Colonic mucosa (tissue), 4 donors: ENCODE measurements at regions not wholly inside any gene's neighbourhood (a gene's known extent, or its start where the extent isn't known, plus 50 kb on each side); places are given as distances from the start of the nearest gene placed in this dataset.

Experiments
- DNase-seq: peaks from one replicate; pipeline ENCODE4 v3.0.0-alpha.2; 2020
- H3K27ac ChIP-seq: fragments of 200-600 bp; one replicate; pipeline ENCODE4 v1.8.0; 2021
- H3K27me3 ChIP-seq: fragments of 200-600 bp; one replicate; pipeline ENCODE4 v1.8.0; 2021
- H3K36me3 ChIP-seq: fragments of 200-600 bp; one replicate; pipeline ENCODE4 v1.8.0; 2021
- H3K4me1 ChIP-seq: fragments of 200-600 bp; one replicate; pipeline ENCODE4 v1.8.0; 2021; ENCODE audit warnings: mild to moderate bottlenecking
- H3K4me3 ChIP-seq: fragments of 200-600 bp; one replicate; pipeline ENCODE4 v1.8.0; 2021
- H3K9ac ChIP-seq, 2 donors: one replicate each; pipeline ENCODE4 v1.7.0; 2013; ENCODE audit warnings: control low read depth in 2 of 2, low read depth in 2 of 2, low read length in 2 of 2
- H3K9me3 ChIP-seq: fragments of 200-600 bp; one replicate; pipeline ENCODE4 v1.8.0; 2021
- intact Hi-C: fragments of 100-400 bp; cut with DNase I; formaldehyde crosslinking; loops from one replicate; pipeline ENCODE4 v1.14.1; 2022
- TF ChIP-seq, protein P1 (sequence below): fragments of 200-600 bp; IDR thresholded peaks from one replicate; pipeline ENCODE4 v1.8.0; 2022; ENCODE audit warnings: antibody characterized with exemption, mild to moderate bottlenecking
- donor health status: healthy.
- donor health status: DM: no; HTN: no; CAD: no.
- donor health status: DM: no; HTN: no; CAD: no.

DNA sequence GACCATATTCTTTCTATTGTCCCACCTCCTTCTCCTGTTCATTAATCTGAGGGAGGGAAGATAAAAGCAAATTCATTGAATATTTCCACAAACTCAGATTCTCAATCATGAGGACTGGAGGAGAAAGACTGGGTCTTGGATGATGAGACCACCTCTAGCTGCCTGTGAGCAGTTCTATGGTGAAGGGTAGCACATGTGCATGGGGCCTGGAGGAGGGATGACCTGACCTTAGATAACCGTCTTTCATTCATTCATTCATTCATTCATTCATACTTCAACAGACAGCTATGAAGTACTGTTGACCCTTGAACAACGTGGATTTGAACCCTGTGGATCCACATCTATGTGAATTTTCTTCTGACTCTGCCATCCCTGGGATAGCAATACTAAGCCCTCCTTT lies 68.4 kb downstream of the MED10 start:
- H3K9ac ChIP-seq = no peak overlapping the region
- H3K4me3 ChIP-seq = no peak overlapping the region
- H3K36me3 ChIP-seq = no peaks in the 10 kb centered on the region
- no peak for DNase-seq
- H3K27ac ChIP-seq = no peak overlapping the region
- H3K27me3 ChIP-seq = no peaks in the 10 kb centered on the region
- intact Hi-C loops = no loop called here
- no peaks in the 10 kb centered on the region for H3K9me3 ChIP-seq
- no peaks in the 10 kb centered on the region for H3K4me1 ChIP-seq
- TF ChIP-seq, protein P1, sequence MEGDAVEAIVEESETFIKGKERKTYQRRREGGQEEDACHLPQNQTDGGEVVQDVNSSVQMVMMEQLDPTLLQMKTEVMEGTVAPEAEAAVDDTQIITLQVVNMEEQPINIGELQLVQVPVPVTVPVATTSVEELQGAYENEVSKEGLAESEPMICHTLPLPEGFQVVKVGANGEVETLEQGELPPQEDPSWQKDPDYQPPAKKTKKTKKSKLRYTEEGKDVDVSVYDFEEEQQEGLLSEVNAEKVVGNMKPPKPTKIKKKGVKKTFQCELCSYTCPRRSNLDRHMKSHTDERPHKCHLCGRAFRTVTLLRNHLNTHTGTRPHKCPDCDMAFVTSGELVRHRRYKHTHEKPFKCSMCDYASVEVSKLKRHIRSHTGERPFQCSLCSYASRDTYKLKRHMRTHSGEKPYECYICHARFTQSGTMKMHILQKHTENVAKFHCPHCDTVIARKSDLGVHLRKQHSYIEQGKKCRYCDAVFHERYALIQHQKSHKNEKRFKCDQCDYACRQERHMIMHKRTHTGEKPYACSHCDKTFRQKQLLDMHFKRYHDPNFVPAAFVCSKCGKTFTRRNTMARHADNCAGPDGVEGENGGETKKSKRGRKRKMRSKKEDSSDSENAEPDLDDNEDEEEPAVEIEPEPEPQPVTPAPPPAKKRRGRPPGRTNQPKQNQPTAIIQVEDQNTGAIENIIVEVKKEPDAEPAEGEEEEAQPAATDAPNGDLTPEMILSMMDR = no peak

DNA sequence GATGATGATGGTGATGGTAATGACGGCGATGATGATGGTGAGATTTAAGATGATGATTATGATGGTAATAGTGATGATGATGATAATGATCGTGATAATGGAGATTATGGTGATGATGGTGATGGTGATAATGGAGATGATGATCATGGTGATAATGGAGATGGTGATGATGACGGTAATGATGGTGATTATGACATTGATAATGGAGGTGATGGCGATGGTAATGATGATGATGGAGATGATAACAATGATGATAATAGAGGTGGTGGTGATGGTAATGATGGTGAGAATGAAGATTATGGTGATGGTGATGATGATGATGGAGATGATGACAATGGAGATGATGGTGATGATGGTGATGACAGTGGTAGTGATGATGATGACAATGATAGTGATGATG lies 69.7 kb downstream of the MED10 start:
- no peak overlapping the region for H3K27ac ChIP-seq
- H3K27me3 ChIP-seq = no peaks in the 10 kb centered on the region
- no peaks in the 10 kb centered on the region for H3K9me3 ChIP-seq
- no peaks in the 10 kb centered on the region for H3K36me3 ChIP-seq
- intact Hi-C loops = no loop called here
- H3K9ac ChIP-seq = no peak overlapping the region
- TF ChIP-seq, protein P1 = no peak
- H3K4me1 ChIP-seq = no peaks in the 10 kb centered on the region
- no peak for DNase-seq
- no peak overlapping the region for H3K4me3 ChIP-seq

DNA sequence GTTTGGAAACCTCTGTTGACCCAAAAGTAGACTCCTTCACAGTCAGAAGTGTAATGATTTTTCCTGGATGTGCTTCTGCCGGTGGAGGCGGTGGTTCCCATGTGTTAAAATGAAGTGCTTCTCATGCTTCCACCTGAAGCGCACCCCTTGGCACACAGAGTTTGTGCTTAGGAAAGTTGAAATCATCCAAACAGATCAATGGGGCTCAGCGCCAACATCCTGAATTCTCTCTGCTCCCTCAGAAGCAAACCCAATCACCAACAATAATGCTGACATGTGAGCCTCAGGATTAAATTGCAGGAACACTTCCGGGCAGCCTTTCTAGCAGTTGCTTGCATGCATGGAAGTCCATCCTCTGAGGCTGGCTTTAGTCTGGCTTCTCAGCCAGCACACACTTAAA lies 71.0 kb downstream of the MED10 start:
- no peaks in the 10 kb centered on the region for H3K4me1 ChIP-seq
- no peaks in the 10 kb centered on the region for H3K27me3 ChIP-seq
- intact Hi-C loops = no loop called here
- no peak overlapping the region for H3K9ac ChIP-seq
- H3K9me3 ChIP-seq = no peaks in the 10 kb centered on the region
- no peak overlapping the region for H3K27ac ChIP-seq
- no peak for DNase-seq
- TF ChIP-seq, protein P1 = no peak
- H3K4me3 ChIP-seq = no peak overlapping the region
- no peaks in the 10 kb centered on the region for H3K36me3 ChIP-seq

DNA sequence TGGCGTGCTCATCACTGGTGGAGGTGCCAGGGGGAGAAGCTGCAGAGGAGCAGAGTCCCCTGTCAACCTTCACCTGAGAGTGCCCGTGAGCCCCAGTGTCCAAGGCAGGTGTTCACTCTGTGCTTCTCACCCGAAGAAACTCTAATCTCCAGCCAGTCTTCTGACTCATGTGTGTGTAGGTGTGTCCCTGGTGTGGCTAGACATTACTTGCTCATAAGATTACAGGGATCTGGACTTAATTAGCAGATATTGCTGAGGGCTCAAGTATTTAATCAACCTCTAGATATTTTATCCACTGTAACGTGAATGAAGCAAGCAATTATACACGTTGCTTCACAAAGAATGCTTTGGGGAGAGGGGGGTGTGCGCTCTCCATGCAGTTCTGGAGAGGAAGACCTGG lies 72.5 kb downstream of the MED10 start:
- intact Hi-C loops = no loop called here
- no peaks in the 10 kb centered on the region for H3K9me3 ChIP-seq

DNA sequence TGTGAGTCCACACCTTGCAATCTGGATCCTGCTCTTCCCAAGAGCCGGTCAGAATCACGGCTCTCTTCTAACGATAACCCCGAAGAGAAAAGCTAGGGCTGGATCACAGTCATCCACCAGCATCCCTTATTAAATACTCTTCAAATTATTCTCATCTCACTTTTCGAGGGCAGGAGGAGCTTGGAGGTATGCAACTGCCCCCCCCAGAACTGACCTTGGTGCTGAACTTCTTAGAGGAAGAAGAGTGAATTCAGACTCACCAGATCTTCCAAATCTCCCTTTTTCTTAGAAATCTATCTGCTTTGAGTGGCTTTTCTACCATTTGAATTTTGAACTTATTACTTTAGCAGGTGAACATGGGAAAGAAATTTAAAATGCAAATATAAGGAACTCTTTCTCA lies 75.7 kb downstream of the MED10 start:
- TF ChIP-seq, protein P1 = no peak
- no peak for DNase-seq
- no peak overlapping the region for H3K4me3 ChIP-seq
- no peaks in the 10 kb centered on the region for H3K4me1 ChIP-seq
- intact Hi-C loops = no loop called here
- no peaks in the 10 kb centered on the region for H3K27me3 ChIP-seq
- no peaks in the 10 kb centered on the region for H3K9me3 ChIP-seq
- no peak overlapping the region for H3K27ac ChIP-seq
- no peak overlapping the region for H3K9ac ChIP-seq
- H3K36me3 ChIP-seq = no peaks in the 10 kb centered on the region

More for the DNA sequence above, 72.5 kb downstream of the MED10 start:
- Histone ChIP-seq H3K4me3 (no peak overlapping the region), H3K36me3 (no peaks in the 10 kb centered on the region), H3K9ac (no peak overlapping the region), H3K4me1 (no peaks in the 10 kb centered on the region), H3K27ac (no peak overlapping the region), H3K27me3 (no peaks in the 10 kb centered on the region)
- TF ChIP-seq, protein P1 = no peak
- no peak for DNase-seq

DNA sequence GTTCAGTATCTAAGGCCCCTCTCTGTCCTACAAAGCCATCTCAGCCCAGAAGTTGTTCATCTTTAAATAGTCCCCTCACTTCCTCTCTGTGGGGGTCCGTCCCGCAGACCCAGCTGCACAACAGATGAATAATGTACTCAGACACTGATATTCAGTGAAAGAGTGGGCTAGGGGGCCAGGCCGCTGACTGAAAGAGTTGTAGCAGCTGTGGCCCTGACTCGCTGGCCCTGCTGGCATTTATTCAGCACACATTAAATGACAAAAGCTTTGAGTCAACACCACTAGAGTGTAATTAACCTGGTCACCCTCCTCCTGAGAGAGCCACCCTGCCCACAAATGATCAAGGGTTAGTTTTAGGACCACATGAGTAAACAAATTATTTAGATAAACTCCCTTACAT lies 76.3 kb downstream of the MED10 start:
- no peaks in the 10 kb centered on the region for H3K9me3 ChIP-seq
- TF ChIP-seq, protein P1 = no peak
- H3K4me3 ChIP-seq = no peak overlapping the region
- no peak overlapping the region for H3K27ac ChIP-seq
- H3K9ac ChIP-seq = no peak overlapping the region
- DNase-seq = no peak
- no peaks in the 10 kb centered on the region for H3K36me3 ChIP-seq
- intact Hi-C loops = no loop called here
- H3K27me3 ChIP-seq = no peaks in the 10 kb centered on the region
- no peaks in the 10 kb centered on the region for H3K4me1 ChIP-seq
